Activated naive CD4-positive, alpha-beta T cell treated with anti-CD3 and anti-CD28 coated beads for 36 hours (primary cell): ENCODE measurements at regions not wholly inside any gene's neighbourhood (a gene's known extent, or its start where the extent isn't known, plus 50 kb on each side); places are given as distances from the start of the nearest gene placed in this dataset.

Source experiments
- CTCF ChIA-PET: fragments of 350-600 bp; sonication (Branson Sonifier 250); formaldehyde crosslinking; loops from one replicate; lab custom pipeline; 2021; ENCODE audit warnings: antibody characterized with exemption; lab: Charles Lee
- DNase-seq: peaks from one replicate; pipeline ENCODE4 v3.0.0-alpha.2; 2020
- H3K27ac Mint-ChIP-seq: one replicate; pipeline ENCODE4 v1.8.0; 2021; ENCODE audit warnings: mild to moderate bottlenecking, mixed read lengths
- H3K27me3 Mint-ChIP-seq: one replicate; pipeline ENCODE4 v1.8.0; 2021; ENCODE audit warnings: low read depth, mixed read lengths
- H3K36me3 Mint-ChIP-seq: one replicate; pipeline ENCODE4 v1.8.0; 2021; ENCODE audit warnings: low read depth, mixed read lengths
- H3K4me1 Mint-ChIP-seq: one replicate; pipeline ENCODE4 v1.8.0; 2021; ENCODE audit warnings: low read depth, mixed read lengths
- H3K4me3 Mint-ChIP-seq: one replicate; pipeline ENCODE4 v1.8.0; 2021; ENCODE audit warnings: mild to moderate bottlenecking, moderate library complexity, mixed read lengths
- H3K9me3 Mint-ChIP-seq: one replicate; pipeline ENCODE4 v1.8.0; 2021; ENCODE audit warnings: mixed read lengths
- intact Hi-C: fragments of 100-400 bp; cut with micrococcal nuclease; formaldehyde crosslinking; loops from one replicate; pipeline ENCODE4 v1.15.1; 2023

DNA sequence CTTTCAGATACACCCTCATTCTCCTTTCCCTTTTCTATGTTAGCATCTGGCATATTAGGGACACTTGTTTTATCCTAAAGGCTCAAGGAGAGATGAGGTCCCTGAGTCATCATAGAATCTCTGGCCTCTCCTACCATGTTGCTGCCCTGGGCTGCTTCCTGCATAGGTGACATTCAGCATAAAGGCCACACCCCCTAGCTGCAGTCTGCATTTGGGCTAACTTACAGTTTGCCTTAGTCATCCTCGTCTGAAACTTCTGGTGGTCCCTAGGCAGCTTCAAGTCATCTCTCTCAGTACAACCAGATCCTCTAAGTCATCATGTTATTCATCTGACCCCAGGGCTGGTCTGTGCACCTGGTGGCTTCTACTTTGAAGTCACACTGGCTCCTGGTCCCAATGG is 982.7 kb upstream of the NR2F2 start:
- H3K27ac Mint-ChIP-seq = no peak overlapping the region
- H3K36me3 Mint-ChIP-seq = no peaks in the 10 kb centered on the region
- H3K27me3 Mint-ChIP-seq = peaks cover 3% of the 10 kb centered on the region
- DNase-seq = no peak
- intact Hi-C loops = no loop called here
- H3K9me3 Mint-ChIP-seq = no peaks in the 10 kb centered on the region
- H3K4me3 Mint-ChIP-seq = no peak overlapping the region
- CTCF ChIA-PET = no interaction called here
- H3K4me1 Mint-ChIP-seq = no peaks in the 10 kb centered on the region

DNA sequence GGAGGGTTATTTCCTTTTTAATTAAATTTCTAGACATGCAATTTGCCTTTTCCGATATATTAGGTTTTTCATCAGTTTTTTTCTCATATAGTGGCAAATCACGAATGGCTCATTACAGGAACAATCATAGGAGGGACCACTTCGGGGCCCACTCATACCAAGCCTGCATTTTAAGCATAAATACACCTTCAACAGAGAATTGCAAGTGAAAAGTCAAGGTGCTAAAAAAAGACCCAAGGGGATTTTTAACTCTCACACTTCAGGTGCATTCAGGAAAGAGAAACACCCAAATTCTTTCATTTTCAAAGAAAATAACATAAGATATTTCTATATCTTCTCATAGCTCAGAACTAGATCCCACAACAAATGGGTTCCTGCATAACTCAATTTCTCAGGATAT is 979.6 kb upstream of the NR2F2 start:
- DNase-seq = no peak
- intact Hi-C loops = no loop called here
- Mint-ChIP-seq H3K27ac (no peak overlapping the region), H3K4me1 (no peaks in the 10 kb centered on the region), H3K9me3 (no peaks in the 10 kb centered on the region), H3K27me3 (no peaks in the 10 kb centered on the region), H3K4me3 (no peak overlapping the region), H3K36me3 (no peaks in the 10 kb centered on the region)
- CTCF ChIA-PET = no interaction called here

DNA sequence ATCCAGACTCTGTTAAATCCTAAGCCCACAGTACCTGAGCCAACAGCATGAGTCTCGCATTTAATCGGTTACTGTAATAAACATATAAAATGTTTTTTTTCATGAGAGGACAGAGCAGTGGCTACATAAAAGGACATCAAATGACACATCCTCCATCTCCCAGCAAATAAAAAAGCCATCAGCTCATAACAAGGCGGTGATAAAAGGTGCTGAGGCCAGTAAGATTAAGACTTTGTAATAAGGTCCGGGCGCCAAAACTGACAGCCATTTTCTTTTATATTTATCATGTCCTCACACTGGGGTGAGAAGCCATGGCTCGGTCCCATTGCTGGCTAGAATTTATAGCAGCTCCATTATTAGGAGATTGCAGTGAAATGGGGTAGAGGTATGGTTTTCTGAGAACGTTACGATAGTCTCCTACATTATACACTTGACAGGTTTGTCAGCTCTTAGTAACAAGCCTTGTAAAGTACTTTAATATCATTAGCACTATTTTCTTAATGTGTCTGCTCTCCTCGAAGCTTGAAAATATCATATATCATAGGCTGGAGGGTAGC is 977.8 kb upstream of the NR2F2 start:
- Mint-ChIP-seq H3K9me3 (no peaks in the 10 kb centered on the region), H3K36me3 (no peaks in the 10 kb centered on the region), H3K4me3 (no peak overlapping the region), H3K27me3 (peaks cover 7% of the 10 kb centered on the region), H3K27ac (no peak overlapping the region), H3K4me1 (no peaks in the 10 kb centered on the region)
- no peak for DNase-seq
- intact Hi-C loops = no loop called here
- CTCF ChIA-PET = no interaction called here

DNA sequence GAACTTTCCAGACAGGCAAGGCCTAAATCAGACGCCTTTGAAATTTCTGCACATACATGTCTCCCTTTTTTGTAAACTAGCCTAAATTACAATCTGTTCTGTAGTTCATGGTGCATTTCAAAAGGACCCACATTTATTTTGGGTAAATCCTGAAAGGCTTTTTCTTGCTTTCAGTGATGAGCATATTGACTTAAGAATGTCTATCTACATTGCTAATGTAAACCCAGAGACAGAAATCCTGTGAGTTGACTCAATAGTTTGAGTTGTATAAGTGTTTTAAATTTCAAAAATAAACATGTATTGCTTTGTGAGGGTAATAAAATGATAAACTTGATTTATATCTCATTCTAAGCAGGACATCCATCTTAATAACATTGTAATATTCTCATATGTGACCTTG is 977.0 kb upstream of the NR2F2 start:
- H3K4me3 Mint-ChIP-seq = no peak overlapping the region
- peaks cover 8% of the 10 kb centered on the region for H3K27me3 Mint-ChIP-seq
- CTCF ChIA-PET = no interaction called here
- no peaks in the 10 kb centered on the region for H3K9me3 Mint-ChIP-seq
- DNase-seq = no peak
- intact Hi-C loops = no loop called here
- no peaks in the 10 kb centered on the region for H3K4me1 Mint-ChIP-seq
- H3K27ac Mint-ChIP-seq = no peak overlapping the region
- no peaks in the 10 kb centered on the region for H3K36me3 Mint-ChIP-seq

DNA sequence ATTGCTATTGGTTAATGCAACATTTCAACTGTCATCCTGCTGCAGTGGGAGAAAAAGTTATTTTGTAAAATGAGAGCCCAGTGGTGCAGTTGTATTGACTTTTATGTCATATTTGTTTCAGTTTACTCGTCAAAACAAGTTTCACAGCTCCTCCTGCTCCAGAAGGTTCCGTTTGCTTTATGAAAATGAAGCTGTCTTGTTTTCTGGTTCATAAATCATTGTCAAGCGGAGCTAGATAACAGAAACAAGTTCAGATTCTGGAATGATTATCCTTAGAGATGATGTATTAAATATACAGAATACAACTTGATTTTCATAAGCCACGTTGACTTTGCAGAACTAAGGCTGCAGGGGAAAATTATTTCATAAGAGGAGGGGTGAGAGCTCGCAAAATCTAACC is 970.5 kb upstream of the NR2F2 start:
- Mint-ChIP-seq H3K4me1 (no peaks in the 10 kb centered on the region), H3K4me3 (no peak overlapping the region), H3K36me3 (peaks cover 2% of the 10 kb centered on the region), H3K27me3 (peaks cover 12% of the 10 kb centered on the region), H3K9me3 (peaks cover 9% of the 10 kb centered on the region), H3K27ac (no peak overlapping the region)
- intact Hi-C loops = no loop called here
- CTCF ChIA-PET = no interaction called here
- DNase-seq = no peak

DNA sequence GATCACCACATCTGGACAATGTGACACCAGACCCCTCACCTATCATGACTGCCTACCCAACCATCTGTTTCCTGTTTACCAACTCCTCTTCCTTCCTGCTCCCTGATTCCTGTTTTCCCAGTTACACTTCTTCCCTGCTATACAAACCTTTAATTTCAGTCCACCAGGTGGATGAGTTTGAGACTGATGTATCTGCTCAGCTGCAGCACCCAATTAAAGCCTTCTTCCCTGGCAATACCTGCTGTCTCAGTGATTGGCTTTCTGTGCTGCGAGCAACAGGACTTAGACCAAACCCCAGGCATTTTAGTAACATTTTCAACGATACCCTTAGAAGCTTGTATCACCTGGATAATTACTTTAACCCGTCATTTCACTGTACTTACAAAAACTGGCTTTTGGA is 968.2 kb upstream of the NR2F2 start:
- intact Hi-C loops = no loop called here
- Mint-ChIP-seq H3K4me1 (no peaks in the 10 kb centered on the region), H3K4me3 (no peak overlapping the region), H3K27me3 (peaks cover 9% of the 10 kb centered on the region), H3K9me3 (peaks cover 9% of the 10 kb centered on the region), H3K36me3 (peaks cover 2% of the 10 kb centered on the region), H3K27ac (no peak overlapping the region)
- CTCF ChIA-PET = no interaction called here
- no peak for DNase-seq

DNA sequence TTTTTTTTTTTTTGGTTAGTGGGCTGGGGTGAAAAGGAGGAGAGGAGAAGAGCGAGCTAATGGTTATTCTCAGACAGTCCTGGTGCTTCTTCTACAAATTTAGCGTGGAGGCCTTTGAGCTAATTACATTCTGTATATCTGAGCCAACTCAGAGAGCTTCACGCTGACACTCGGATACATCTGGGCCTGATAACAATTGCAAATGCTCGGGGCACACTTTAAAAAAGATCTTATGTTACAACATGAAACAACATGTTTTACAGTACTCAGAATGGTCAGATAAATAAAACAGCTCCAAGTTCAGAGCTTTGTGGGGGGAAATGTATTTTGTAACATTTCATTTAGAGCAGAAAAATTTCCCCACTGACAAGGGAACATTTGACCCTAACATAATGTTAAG is 966.9 kb upstream of the NR2F2 start:
- Mint-ChIP-seq H3K4me1 (no peaks in the 10 kb centered on the region), H3K27me3 (peaks cover 7% of the 10 kb centered on the region), H3K36me3 (peaks cover 2% of the 10 kb centered on the region), H3K27ac (no peak overlapping the region), H3K9me3 (peaks cover 9% of the 10 kb centered on the region), H3K4me3 (no peak overlapping the region)
- DNase-seq = no peak
- CTCF ChIA-PET = interaction anchor here (0.6 to 0.7 kb wide), 2 partner anchors 33 to 457 kb away, joined by 3 read pairs; no protein-coding TSS in a partner anchor
- intact Hi-C loops = no loop called here

DNA sequence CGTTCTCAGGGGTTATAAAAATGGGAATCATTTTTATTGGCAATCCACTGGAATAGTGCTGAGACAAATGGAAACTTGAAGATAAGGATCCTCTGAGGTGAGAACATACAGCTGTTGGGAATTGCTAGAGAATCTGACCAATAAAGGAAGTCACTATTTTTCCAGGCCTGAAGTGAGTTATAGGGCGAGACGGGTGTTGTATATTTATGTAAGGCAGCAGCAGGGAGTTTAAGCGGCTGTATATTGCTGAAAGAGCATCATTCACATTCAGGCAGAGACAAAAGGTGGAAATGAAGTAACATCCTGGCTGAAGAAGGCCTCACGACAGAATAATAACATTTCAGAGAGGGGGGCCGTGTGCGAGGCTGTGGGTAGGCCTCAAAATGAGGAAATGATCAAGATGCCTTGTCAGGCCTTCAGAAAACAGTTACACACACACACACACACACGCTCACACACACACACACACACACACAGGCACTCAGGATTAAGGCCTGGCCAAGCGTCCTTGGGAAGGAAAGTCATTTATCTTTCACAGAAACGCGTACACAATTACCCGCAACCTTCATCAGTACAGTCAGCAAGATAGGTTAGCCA is 964.9 kb upstream of the NR2F2 start:
- peaks cover 9% of the 10 kb centered on the region for H3K9me3 Mint-ChIP-seq
- intact Hi-C loops = no loop called here
- CTCF ChIA-PET = interaction anchor here (0.7 kb wide), 1 partner anchor 132 kb away, joined by 3 read pairs; no protein-coding TSS in a partner anchor
- no peak overlapping the region for H3K4me3 Mint-ChIP-seq
- DNase-seq = no peak
- H3K27ac Mint-ChIP-seq = no peak overlapping the region
- peaks cover 2% of the 10 kb centered on the region for H3K36me3 Mint-ChIP-seq
- peaks cover 7% of the 10 kb centered on the region for H3K27me3 Mint-ChIP-seq
- no peaks in the 10 kb centered on the region for H3K4me1 Mint-ChIP-seq

DNA sequence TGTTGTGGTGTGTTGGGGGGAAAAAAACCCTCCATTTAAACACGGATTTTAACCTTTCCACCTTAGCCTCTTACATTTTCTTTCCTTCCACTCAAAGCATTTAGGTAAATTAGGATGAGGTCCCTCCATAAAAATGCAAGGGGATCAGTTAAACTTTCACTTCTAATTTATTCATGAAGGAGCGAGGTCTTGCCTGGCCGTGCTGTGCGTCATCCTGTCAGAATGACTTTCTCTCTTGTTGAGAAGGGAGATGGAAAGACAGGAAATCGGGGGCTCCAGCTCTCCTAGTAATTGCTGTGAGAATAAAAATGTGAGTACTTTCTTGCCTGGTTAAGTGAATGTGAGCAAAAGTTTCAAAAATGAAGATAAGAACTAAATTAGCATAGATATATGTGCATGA is 962.3 kb upstream of the NR2F2 start:
- Mint-ChIP-seq H3K4me1 (no peaks in the 10 kb centered on the region), H3K36me3 (no peaks in the 10 kb centered on the region), H3K27ac (no peak overlapping the region), H3K27me3 (peaks cover 7% of the 10 kb centered on the region), H3K4me3 (no peak overlapping the region), H3K9me3 (no peaks in the 10 kb centered on the region)
- CTCF ChIA-PET = no interaction called here
- DNase-seq = no peak
- intact Hi-C loops = no loop called here

DNA sequence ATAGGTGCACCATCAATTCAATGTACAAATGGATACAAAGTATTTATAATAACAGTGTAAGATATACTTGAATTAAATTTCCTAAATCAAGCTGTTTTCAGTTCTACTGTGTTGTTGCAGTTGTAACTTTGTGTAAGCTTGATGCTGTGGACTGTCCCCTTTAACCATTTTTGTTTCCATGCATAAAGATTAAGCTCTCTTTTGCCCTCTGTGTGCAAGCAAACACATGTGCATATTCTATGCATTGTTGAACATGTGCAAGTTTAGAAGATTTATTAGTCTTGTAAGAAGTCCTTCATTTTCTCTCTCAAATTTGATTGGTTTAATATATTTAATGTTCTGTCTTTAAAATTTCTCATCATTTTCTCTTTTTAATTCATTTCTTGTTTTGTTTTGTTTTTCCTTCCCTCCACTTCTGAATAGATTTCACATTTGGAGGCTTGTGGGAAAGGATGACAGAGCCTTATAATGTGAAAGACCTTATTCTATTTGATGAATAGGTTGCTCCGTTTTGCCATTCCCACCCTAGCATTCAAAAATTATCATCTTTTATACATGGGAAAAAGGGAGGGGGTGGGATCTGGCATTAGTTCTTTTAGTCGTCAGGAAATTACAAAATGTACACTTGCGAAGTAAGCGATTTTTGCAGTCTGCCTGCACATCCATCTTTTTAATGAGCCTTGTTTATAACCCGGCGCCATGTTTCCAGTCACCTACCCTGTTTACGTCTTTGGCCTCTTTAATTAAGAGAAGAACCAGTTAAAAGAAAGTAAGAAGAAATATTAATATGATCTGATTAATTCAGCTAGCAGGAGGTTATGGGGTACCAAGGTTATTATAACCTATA is 961.5 kb upstream of the NR2F2 start:
- H3K36me3 Mint-ChIP-seq = no peaks in the 10 kb centered on the region
- H3K4me3 Mint-ChIP-seq = no peak overlapping the region
- no peaks in the 10 kb centered on the region for H3K9me3 Mint-ChIP-seq
- CTCF ChIA-PET = interaction anchor here (0.6 kb wide), 1 partner anchor 30 kb away, joined by 3 read pairs; no protein-coding TSS in a partner anchor
- peaks cover 7% of the 10 kb centered on the region for H3K27me3 Mint-ChIP-seq
- no peak for DNase-seq
- intact Hi-C loops = no loop called here
- no peak overlapping the region for H3K27ac Mint-ChIP-seq
- H3K4me1 Mint-ChIP-seq = no peaks in the 10 kb centered on the region

DNA sequence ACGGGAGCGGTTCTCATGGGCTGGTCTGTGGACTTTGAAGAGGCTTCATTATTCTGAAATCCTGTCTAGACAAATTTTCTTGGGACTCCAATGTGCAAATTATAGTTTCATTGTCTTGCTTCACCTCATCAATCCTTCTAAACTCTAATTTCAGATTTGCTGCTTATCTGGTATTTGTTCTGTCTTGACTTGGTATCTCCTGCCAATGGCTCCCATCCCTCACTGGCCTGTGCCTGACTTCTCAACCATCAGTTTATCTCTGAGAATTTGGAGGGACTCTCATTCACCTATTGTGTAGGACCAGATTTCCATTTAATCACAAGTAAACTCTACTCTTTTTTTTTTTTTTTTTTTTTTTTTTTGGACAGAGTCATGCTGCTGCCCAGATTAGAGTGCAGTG is 960.2 kb upstream of the NR2F2 start:
- no peaks in the 10 kb centered on the region for H3K36me3 Mint-ChIP-seq
- DNase-seq = no peak
- no peaks in the 10 kb centered on the region for H3K9me3 Mint-ChIP-seq
- CTCF ChIA-PET = no interaction called here
- no peaks in the 10 kb centered on the region for H3K4me1 Mint-ChIP-seq
- intact Hi-C loops = no loop called here
- no peak overlapping the region for H3K27ac Mint-ChIP-seq
- H3K27me3 Mint-ChIP-seq = peaks cover 7% of the 10 kb centered on the region
- H3K4me3 Mint-ChIP-seq = no peak overlapping the region

DNA sequence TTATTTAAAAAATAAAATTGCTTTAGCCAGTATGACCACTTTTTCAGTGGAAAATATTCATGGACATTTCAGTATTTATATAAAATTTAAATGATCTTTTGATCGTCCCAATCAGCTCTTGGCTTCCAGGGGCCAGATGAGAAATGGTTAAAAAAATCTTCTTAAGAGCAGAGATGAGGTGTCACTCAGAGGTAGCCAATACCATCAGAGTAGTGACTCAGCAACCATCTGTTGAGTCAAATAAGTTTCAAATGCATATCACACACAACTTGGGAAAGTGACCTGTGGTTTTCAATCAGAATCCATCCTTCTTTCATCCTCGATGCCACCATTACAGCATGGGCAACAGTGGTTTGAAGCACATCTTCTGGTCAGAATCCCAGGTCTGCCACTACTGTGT is 958.8 kb upstream of the NR2F2 start:
- CTCF ChIA-PET = no interaction called here
- H3K4me1 Mint-ChIP-seq = no peaks in the 10 kb centered on the region
- H3K4me3 Mint-ChIP-seq = no peak overlapping the region
- H3K27me3 Mint-ChIP-seq = peaks cover 7% of the 10 kb centered on the region
- intact Hi-C loops = no loop called here
- no peak for DNase-seq
- H3K27ac Mint-ChIP-seq = no peak overlapping the region
- no peaks in the 10 kb centered on the region for H3K36me3 Mint-ChIP-seq
- H3K9me3 Mint-ChIP-seq = no peaks in the 10 kb centered on the region

DNA sequence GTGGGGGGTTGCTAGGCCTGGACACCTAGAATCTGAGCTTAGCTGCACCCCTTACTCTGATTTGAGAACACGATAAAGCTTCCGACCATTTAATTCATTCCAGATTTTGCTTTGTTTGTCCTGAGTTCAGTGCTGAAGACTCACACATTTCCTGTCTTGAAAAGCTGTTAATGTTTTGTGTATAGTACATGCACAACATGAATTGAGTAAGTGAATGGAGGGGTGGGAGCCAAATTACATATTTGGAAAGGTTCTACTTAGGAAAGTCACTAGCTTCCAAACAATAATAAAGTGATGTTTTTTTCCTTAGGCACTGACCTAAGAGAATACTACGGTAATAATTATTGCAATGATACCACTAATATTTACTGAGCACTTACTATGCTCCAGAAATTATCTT is 955.2 kb upstream of the NR2F2 start:
- H3K36me3 Mint-ChIP-seq = no peaks in the 10 kb centered on the region
- H3K27me3 Mint-ChIP-seq = peaks cover 3% of the 10 kb centered on the region
- H3K9me3 Mint-ChIP-seq = no peaks in the 10 kb centered on the region
- H3K4me1 Mint-ChIP-seq = no peaks in the 10 kb centered on the region
- CTCF ChIA-PET = no interaction called here
- H3K27ac Mint-ChIP-seq = no peak overlapping the region
- no peak for DNase-seq
- intact Hi-C loops = no loop called here
- no peak overlapping the region for H3K4me3 Mint-ChIP-seq
